Calu3 (cell line): ENCODE measurements at regions not wholly inside any gene's neighbourhood (a gene's known extent, or its start where the extent isn't known, plus 50 kb on each side); places are given as distances from the start of the nearest gene placed in this dataset.
A peak's percentile ranks its signal among the peaks of the same experiment; 100 is the strongest.

ENCODE experiments used
- BruUV-seq: library from RNA; stranded (reverse); fragments of 400-500 nt; replicated peaks from 2 replicates; lab custom pipeline; 2021; lab: Mats Ljungman, UMichigan
- CTCF ChIA-PET: fragments of 300-600 bp; sonication (Branson Sonifier 250); formaldehyde crosslinking; loops from one replicate; lab custom pipeline; 2022; ENCODE audit warnings: antibody characterized with exemption; lab: Charles Lee
- DNase-seq: peaks from one replicate; pipeline ENCODE4 v3.0.0; 2022
- H3K27ac Mint-ChIP-seq: one replicate; pipeline ENCODE4 v1.8.0; 2022; ENCODE audit warnings: mixed read lengths; ENCODE audit not compliant: unreplicated experiment
- H3K27me3 Mint-ChIP-seq: one replicate; pipeline ENCODE4 v1.8.0; 2022; ENCODE audit warnings: mixed read lengths; ENCODE audit not compliant: unreplicated experiment
- H3K36me3 Mint-ChIP-seq: one replicate; pipeline ENCODE4 v1.8.0; 2022; ENCODE audit warnings: mild to moderate bottlenecking, moderate library complexity, mixed read lengths; ENCODE audit not compliant: insufficient read depth, unreplicated experiment
- H3K4me1 Mint-ChIP-seq: one replicate; pipeline ENCODE4 v1.8.0; 2022; ENCODE audit warnings: mild to moderate bottlenecking, low read depth, mixed read lengths; ENCODE audit not compliant: unreplicated experiment
- H3K4me3 Mint-ChIP-seq: one replicate; pipeline ENCODE4 v1.8.0; 2022; ENCODE audit warnings: mild to moderate bottlenecking, low read depth, moderate library complexity, mixed read lengths; ENCODE audit not compliant: unreplicated experiment
- H3K9me3 Mint-ChIP-seq: one replicate; pipeline ENCODE4 v1.8.0; 2022; ENCODE audit warnings: low read depth, mixed read lengths; ENCODE audit not compliant: unreplicated experiment
- CTCF ChIP-seq: fragments of 200-600 bp; IDR thresholded peaks from one replicate; pipeline ENCODE4 v1.8.0; 2022; ENCODE audit warnings: antibody characterized with exemption; ENCODE audit not compliant: unreplicated experiment
- intact Hi-C: fragments of 100-400 bp; cut with micrococcal nuclease; formaldehyde crosslinking; loops from one replicate; pipeline ENCODE4 v1.10.0; 2022; ENCODE audit not compliant: unreplicated experiment

GRCh38 chr11:128354476-128354875 lies 232.9 kb downstream of the ETS1 start:
- intact Hi-C loops = no loop called here
- Mint-ChIP-seq H3K9me3 (no peaks in the 10 kb centered on the region), H3K4me1 (no peaks in the 10 kb centered on the region), H3K27me3 (no peaks in the 10 kb centered on the region), H3K36me3 (no peaks in the 10 kb centered on the region), H3K27ac (no peak overlapping the region), H3K4me3 (no peak overlapping the region)
- no peak for DNase-seq
- CTCF ChIA-PET = no interaction called here
- BruUV-seq = no TSS peak
- no peak for TF ChIP-seq CTCF

GRCh38 chr11:128351168-128351567 lies 236.2 kb downstream of the ETS1 start:
- DNase-seq = no peak
- Mint-ChIP-seq H3K4me3 (no peak overlapping the region), H3K9me3 (no peaks in the 10 kb centered on the region), H3K36me3 (no peaks in the 10 kb centered on the region), H3K4me1 (no peaks in the 10 kb centered on the region), H3K27ac (no peak overlapping the region), H3K27me3 (no peaks in the 10 kb centered on the region)
- BruUV-seq = no TSS peak
- no peak for TF ChIP-seq CTCF
- intact Hi-C loops = no loop called here
- CTCF ChIA-PET = no interaction called here

- Mint-ChIP-seq H3K27ac (no peak overlapping the region), H3K9me3 (no peaks in the 10 kb centered on the region), H3K4me1 (no peaks in the 10 kb centered on the region), H3K27me3 (no peaks in the 10 kb centered on the region), H3K36me3 (no peaks in the 10 kb centered on the region), H3K4me3 (no peak overlapping the region)
- no peak for TF ChIP-seq CTCF
- no TSS peak for BruUV-seq
- no peak for DNase-seq
- CTCF ChIA-PET = no interaction called here
- intact Hi-C loops = no loop called here
These were observed 237.6 kb downstream of the ETS1 start for GRCh38 chr11:128349650-128350299.

GRCh38 chr11:128346804-128347203 lies 240.6 kb downstream of the ETS1 start:
- peak; percentile 18 for DNase-seq
- BruUV-seq = no TSS peak
- Mint-ChIP-seq H3K27me3 (no peaks in the 10 kb centered on the region), H3K27ac (no peak overlapping the region), H3K9me3 (peaks cover 3% of the 10 kb centered on the region), H3K4me1 (peaks cover 25% of the 10 kb centered on the region), H3K4me3 (no peak overlapping the region), H3K36me3 (no peaks in the 10 kb centered on the region)
- no peak for TF ChIP-seq CTCF
- intact Hi-C loops = no loop called here
- CTCF ChIA-PET = interaction anchor here (0.7 kb wide), 1 partner anchor 50 kb away, joined by 3 read pairs; no protein-coding TSS in a partner anchor
